HG03108 (cell line): ENCODE measurements at regions not wholly inside any gene's neighbourhood (a gene's known extent, or its start where the extent isn't known, plus 50 kb on each side); places are given as distances from the start of the nearest gene placed in this dataset.

Source experiments
- ATAC-seq: cut with Tn5 transposase; IDR thresholded peaks from one replicate; pipeline ENCODE4 v1.9.1; 2021; ENCODE audit warnings: moderate library complexity; ENCODE audit not compliant: unreplicated experiment

GRCh38 chr10:65292551-65292950 lies 1633.3 kb upstream of the LRRTM3 start:
- no peak for ATAC-seq

GRCh38 chr10:65294329-65294728 lies 1631.5 kb upstream of the LRRTM3 start:
- ATAC-seq: no peak

- no peak for ATAC-seq
Measured at GRCh38 chr10:65301181-65301580, 1624.7 kb upstream of the LRRTM3 start.

GRCh38 chr10:65306201-65306600 lies 1619.6 kb upstream of the LRRTM3 start:
- no peak for ATAC-seq

GRCh38 chr10:65312876-65313275 lies 1613.0 kb upstream of the LRRTM3 start:
- no peak for ATAC-seq

GRCh38 chr10:65313406-65313805 lies 1612.4 kb upstream of the LRRTM3 start:
- no peak for ATAC-seq

GRCh38 chr10:65314253-65314652 lies 1611.6 kb upstream of the LRRTM3 start:
- ATAC-seq: no peak

GRCh38 chr10:65319493-65319892 lies 1606.3 kb upstream of the LRRTM3 start:
- ATAC-seq: no peak

- no peak for ATAC-seq
Measured at GRCh38 chr10:65320236-65321026, 1605.4 kb upstream of the LRRTM3 start.

- no peak for ATAC-seq
Measured at GRCh38 chr10:65323802-65324201, 1602.0 kb upstream of the LRRTM3 start.

- no peak for ATAC-seq
Measured at GRCh38 chr10:65325913-65326312, 1599.9 kb upstream of the LRRTM3 start.

GRCh38 chr10:65328486-65328885 lies 1597.3 kb upstream of the LRRTM3 start:
- ATAC-seq: no peak

- no peak for ATAC-seq
Measured at GRCh38 chr10:65335311-65335710, 1590.5 kb upstream of the LRRTM3 start.

GRCh38 chr10:65340340-65340739 lies 1585.5 kb upstream of the LRRTM3 start:
- ATAC-seq: no peak

GRCh38 chr10:65341323-65341925 lies 1584.4 kb upstream of the LRRTM3 start:
- no peak for ATAC-seq

GRCh38 chr10:65342245-65342644 lies 1583.6 kb upstream of the LRRTM3 start:
- no peak for ATAC-seq

- ATAC-seq: no peak
Measured at GRCh38 chr10:65346466-65346865, 1579.4 kb upstream of the LRRTM3 start.

- ATAC-seq: no peak
Measured at GRCh38 chr10:65348637-65349036, 1577.2 kb upstream of the LRRTM3 start.

- ATAC-seq: no peak
Measured at GRCh38 chr10:65350611-65351010, 1575.2 kb upstream of the LRRTM3 start.

- ATAC-seq: no peak
Measured at GRCh38 chr10:65355141-65355680, 1570.6 kb upstream of the LRRTM3 start.

- ATAC-seq: no peak
Measured at GRCh38 chr10:65358565-65358964, 1567.3 kb upstream of the LRRTM3 start.

- no peak for ATAC-seq
Measured at GRCh38 chr10:65360497-65360896, 1565.3 kb upstream of the LRRTM3 start.
